HEK293T (cell line): ENCODE measurements at regions not wholly inside any gene's neighbourhood (a gene's known extent, or its start where the extent isn't known, plus 50 kb on each side); places are given as distances from the start of the nearest gene placed in this dataset.

Experiments
- FOXA1 ChIP-seq: fragments of 450-650 bp; IDR thresholded peaks from 2 replicates; pipeline ENCODE4 v1.6.1; 2016; ENCODE audit warnings: mild to moderate bottlenecking
- L3MBTL2 ChIP-seq: fragments of 450-650 bp; conservative IDR thresholded peaks from 2 replicates; pipeline ENCODE4 v1.6.1; 2016; ENCODE audit warnings: mild to moderate bottlenecking
- LEF1 ChIP-seq: fragments of 450-650 bp; IDR thresholded peaks from 2 replicates; pipeline ENCODE4 v1.6.1; 2017; ENCODE audit warnings: mild to moderate bottlenecking, borderline replicate concordance

- TF ChIP-seq LEF1 (no peak), L3MBTL2 (no peak), FOXA1 (no peak)
Measured at GRCh38 chr5:38672059-38672788, 115.8 kb upstream of the LIFR start.
